Left ventricle myocardium inferior (tissue), 1 donor: ENCODE measurements at regions not wholly inside any gene's neighbourhood (a gene's known extent, or its start where the extent isn't known, plus 50 kb on each side); places are given as distances from the start of the nearest gene placed in this dataset.
A peak's percentile ranks its signal among the peaks of the same experiment; 100 is the strongest.
"Not testable (repeated sequence)": the region's sequence is repeated elsewhere in the genome, so short reads cannot be mapped to it uniquely, and the experiment has no call there.

ENCODE experiments used
- DNase-seq: peaks from one replicate; pipeline ENCODE4 v3.0.0-alpha.2; 2020
- H3K27ac ChIP-seq: fragments of 200-600 bp; replicated peaks from 2 replicates; pipeline ENCODE4 v1.8.0; 2021
- H3K27me3 ChIP-seq: fragments of 200-600 bp; 2 replicates; pipeline ENCODE4 v1.8.0; 2021; ENCODE audit warnings: low read depth
- H3K36me3 ChIP-seq: fragments of 200-600 bp; 2 replicates; pipeline ENCODE4 v1.8.0; 2021
- H3K4me1 ChIP-seq: fragments of 200-600 bp; 2 replicates; pipeline ENCODE4 v1.8.0; 2021
- H3K4me3 ChIP-seq: fragments of 200-600 bp; 2 replicates; pipeline ENCODE4 v1.8.0; 2021; ENCODE audit warnings: mild to moderate bottlenecking, moderate library complexity
- H3K9me3 ChIP-seq: fragments of 200-600 bp; replicated peaks from 2 replicates; pipeline ENCODE4 v1.8.0; 2021
- intact Hi-C: fragments of 100-400 bp; cut with micrococcal nuclease; formaldehyde crosslinking; loops from one replicate; pipeline ENCODE4 v1.11.0; 2022
- TF ChIP-seq, protein P1 (sequence below): fragments of 200-600 bp; IDR thresholded peaks from 2 replicates; pipeline ENCODE4 v1.8.0; 2021; ENCODE audit warnings: antibody characterized with exemption, mild to moderate bottlenecking, borderline replicate concordance
- donor health status: DM: no; HTN: yes; CAD: no; lungs with severe emphysema.

DNA sequence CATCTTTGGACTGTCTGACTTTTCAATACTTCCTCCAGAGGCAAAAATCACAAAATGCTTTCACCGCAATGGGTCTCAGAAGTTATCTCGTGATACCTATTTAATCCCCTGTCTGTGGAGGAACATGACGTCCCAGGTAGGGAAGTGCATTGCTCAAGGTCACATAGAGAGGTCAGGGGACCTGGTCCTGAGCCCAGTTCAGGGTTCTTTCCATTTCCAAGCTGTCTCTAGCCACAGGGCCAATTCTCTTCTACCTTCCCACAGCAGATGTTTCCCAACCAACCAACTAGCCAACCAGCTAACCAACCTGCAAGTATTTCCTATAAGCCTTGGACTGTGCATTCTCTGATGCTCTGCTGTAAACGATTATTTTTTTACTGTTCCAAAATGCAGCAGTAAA is 122.2 kb upstream of the DLG1 start:
- Histone ChIP-seq H3K27me3 (no peaks in the 10 kb centered on the region), H3K27ac (peak overlapping the region; percentile 63), H3K36me3 (no peaks in the 10 kb centered on the region), H3K4me1 (peaks cover 21% of the 10 kb centered on the region), H3K9me3 (no peaks in the 10 kb centered on the region), H3K4me3 (no peak overlapping the region)
- no peak for DNase-seq
- intact Hi-C loops: no loop called here
- TF ChIP-seq, protein P1, sequence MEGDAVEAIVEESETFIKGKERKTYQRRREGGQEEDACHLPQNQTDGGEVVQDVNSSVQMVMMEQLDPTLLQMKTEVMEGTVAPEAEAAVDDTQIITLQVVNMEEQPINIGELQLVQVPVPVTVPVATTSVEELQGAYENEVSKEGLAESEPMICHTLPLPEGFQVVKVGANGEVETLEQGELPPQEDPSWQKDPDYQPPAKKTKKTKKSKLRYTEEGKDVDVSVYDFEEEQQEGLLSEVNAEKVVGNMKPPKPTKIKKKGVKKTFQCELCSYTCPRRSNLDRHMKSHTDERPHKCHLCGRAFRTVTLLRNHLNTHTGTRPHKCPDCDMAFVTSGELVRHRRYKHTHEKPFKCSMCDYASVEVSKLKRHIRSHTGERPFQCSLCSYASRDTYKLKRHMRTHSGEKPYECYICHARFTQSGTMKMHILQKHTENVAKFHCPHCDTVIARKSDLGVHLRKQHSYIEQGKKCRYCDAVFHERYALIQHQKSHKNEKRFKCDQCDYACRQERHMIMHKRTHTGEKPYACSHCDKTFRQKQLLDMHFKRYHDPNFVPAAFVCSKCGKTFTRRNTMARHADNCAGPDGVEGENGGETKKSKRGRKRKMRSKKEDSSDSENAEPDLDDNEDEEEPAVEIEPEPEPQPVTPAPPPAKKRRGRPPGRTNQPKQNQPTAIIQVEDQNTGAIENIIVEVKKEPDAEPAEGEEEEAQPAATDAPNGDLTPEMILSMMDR: no peak

DNA sequence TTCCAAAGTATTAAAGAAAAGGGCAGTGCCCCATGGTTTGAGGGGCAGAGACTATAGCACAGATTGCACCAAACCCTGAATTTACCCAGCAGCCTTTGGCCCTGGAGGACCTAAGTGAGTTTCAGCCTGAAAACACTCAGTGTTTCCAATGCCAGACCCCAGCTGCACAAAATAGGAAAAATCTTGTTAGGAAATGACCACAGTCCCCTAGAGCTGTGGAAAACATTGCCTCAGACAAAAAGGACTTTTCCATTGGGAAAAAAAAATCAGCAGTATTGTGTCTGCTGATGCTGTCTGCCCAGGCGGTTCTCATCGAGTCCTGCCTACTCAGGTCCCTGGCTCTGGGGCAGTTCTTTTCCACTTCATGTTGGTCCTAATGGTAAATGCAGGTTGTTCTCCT is 121.7 kb upstream of the DLG1 start:
- TF ChIP-seq, protein P1: no peak
- Histone ChIP-seq H3K4me3 (no peak overlapping the region), H3K27ac (peak overlapping the region; percentile 63), H3K4me1 (peaks cover 21% of the 10 kb centered on the region), H3K36me3 (no peaks in the 10 kb centered on the region), H3K27me3 (no peaks in the 10 kb centered on the region), H3K9me3 (no peaks in the 10 kb centered on the region)
- DNase-seq: no peak
- intact Hi-C loops: no loop called here

DNA sequence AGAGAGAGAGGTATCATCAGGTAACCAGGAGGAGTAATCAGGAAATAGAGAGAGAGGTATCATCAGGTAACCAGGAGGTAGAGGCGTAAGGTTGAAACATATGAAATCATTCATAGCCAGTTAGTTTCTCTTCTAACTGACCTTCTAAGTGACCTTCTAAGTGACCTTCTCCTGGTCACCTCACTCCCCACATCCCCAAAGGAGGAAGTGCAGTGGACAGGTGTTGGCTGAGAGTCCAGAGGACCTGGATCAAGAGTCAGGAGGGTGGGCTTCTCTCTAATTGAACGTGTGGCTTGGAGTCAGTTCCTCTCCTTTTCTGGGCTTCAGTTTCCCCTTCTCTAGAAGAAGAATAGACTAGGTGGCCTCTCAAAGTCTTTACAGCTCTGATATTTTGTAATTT is 121.3 kb upstream of the DLG1 start:
- TF ChIP-seq, protein P1: no peak
- Histone ChIP-seq H3K27me3 (no peaks in the 10 kb centered on the region), H3K4me3 (no peak overlapping the region), H3K9me3 (no peaks in the 10 kb centered on the region), H3K36me3 (no peaks in the 10 kb centered on the region), H3K27ac (peak overlapping the region; percentile 63), H3K4me1 (peaks cover 21% of the 10 kb centered on the region)
- DNase-seq: no peak
- intact Hi-C loops: no loop called here

DNA sequence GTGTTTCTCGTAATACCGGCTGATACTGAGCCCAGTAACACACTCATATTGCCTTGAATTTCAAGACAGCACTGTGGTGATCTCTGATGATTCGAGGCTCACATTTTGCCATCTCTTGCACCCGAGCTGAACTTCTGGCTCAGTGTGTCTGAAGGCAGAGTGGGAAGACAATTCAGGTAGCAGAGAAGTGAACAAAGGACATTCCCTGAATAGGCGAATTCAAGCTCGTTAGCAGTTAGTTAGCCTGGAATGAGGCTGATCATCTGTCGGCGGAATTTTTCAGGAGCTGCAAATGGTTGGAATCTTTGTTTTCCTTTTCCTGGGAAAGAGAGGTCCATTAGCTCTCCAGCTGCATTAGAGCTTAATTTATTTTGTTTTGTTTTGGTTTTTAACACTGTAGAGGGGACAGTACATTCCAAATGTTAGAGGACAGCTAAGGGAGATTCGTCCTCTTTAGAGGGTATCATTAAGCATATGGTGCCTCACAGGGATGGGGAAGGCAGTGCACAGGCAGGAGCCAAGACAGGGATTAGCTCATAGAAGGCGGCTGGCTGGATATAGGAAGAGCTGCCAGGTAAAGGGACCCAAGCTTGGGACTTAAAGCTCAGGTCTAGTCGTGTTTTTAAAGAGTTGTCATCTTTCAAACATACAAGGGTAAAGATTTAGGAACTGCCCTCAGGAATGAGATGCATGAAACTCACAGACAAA is 119.7 kb upstream of the DLG1 start:
- Histone ChIP-seq H3K27ac (no peak overlapping the region), H3K4me3 (no peak overlapping the region), H3K9me3 (no peaks in the 10 kb centered on the region), H3K4me1 (peaks cover 21% of the 10 kb centered on the region), H3K27me3 (no peaks in the 10 kb centered on the region), H3K36me3 (no peaks in the 10 kb centered on the region)
- intact Hi-C loops: no loop called here
- DNase-seq: no peak
- TF ChIP-seq, protein P1: no peak

DNA sequence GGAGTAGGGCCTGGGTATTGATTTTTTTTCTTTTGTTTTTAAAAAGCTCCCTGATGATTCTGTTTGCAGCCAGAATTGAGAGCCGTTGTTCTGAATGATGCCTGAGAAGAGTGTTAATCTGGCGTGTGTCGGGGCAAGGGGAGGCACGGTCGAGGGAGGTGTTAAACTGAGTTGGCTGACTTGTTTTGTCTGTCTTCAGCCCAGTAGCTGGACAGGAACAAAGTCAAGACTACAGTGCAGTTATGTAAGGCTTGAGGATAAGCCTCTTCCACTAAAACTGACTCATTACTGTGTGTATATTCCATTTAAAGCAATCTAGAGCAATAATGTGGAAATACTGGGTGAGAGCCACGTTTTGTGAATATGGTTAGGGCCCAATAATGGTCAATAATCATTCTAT is 119.0 kb upstream of the DLG1 start:
- TF ChIP-seq, protein P1: no peak
- H3K27me3 ChIP-seq: no peaks in the 10 kb centered on the region
- H3K4me3 ChIP-seq: no peak overlapping the region
- H3K4me1 ChIP-seq: peaks cover 19% of the 10 kb centered on the region
- H3K9me3 ChIP-seq: no peaks in the 10 kb centered on the region
- intact Hi-C loops: no loop called here
- H3K27ac ChIP-seq: no peak overlapping the region
- DNase-seq: no peak
- no peaks in the 10 kb centered on the region for H3K36me3 ChIP-seq

DNA sequence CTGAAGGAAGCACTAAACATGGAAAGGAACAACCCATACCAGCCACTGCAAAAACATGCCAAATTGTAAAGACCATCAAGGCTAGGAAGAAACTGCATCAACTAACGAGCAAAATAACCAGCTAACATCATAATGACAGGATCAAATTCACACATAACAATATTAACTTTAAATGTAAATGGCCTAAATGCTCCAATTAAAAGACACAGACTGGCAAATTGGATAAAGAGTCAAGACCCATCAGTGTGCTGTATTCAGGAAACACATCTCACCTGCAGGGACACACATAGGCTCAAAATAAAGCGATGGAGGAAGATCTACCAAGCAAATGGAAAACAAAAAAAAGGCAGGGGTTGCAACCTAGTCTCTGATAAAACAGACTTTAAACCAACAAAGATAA is 113.5 kb upstream of the DLG1 start:
- H3K36me3 ChIP-seq, H3K4me3 ChIP-seq, H3K27ac ChIP-seq, DNase-seq, H3K27me3 ChIP-seq, H3K4me1 ChIP-seq, intact Hi-C loops: not testable (repeated sequence)
- peaks cover 15% of the 10 kb centered on the region for H3K9me3 ChIP-seq

DNA sequence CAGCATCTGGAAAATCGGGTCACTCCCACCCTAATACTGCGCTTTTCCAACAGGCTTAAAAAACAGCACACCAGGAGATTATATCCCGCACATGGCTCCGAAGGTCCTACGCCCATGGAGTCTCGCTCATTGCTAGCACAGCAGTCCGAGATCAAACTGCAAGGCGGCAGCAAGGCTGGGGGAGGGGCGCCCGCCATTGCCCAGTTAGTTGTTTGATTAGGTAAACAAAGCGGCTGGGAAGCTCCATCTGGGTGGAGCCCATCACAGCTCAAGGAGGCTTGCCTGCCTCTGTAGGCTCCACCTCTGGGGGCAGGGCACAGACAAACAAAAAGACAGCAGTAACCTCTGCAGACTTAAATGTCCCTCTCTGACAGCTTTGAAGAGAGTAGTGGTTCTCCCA is 111.8 kb upstream of the DLG1 start:
- intact Hi-C loops, H3K27me3 ChIP-seq, DNase-seq, H3K4me3 ChIP-seq, H3K27ac ChIP-seq, H3K36me3 ChIP-seq: not testable (repeated sequence)
- Histone ChIP-seq H3K9me3 (peaks cover 15% of the 10 kb centered on the region), H3K4me1 (peaks cover 11% of the 10 kb centered on the region)
